GM12878 (cell line): ENCODE measurements at regions not wholly inside any gene's neighbourhood (a gene's known extent, or its start where the extent isn't known, plus 50 kb on each side); places are given as distances from the start of the nearest gene placed in this dataset.
"Not testable (repeated sequence)": the region's sequence is repeated elsewhere in the genome, so short reads cannot be mapped to it uniquely, and the experiment has no call there.

Experiments used
- ATAC-seq: fragments of 200-7000 bp; cut with Tn5 transposase; 3 replicates; pipeline ENCODE4 v1.9.1; 2020; ENCODE audit warnings: mild to moderate bottlenecking, moderate library complexity
- BruUV-seq: library from RNA; stranded (reverse); fragments of 400-500 nt; replicated peaks from 2 replicates; lab custom pipeline; 2021; lab: Mats Ljungman, UMichigan
- CTCF ChIA-PET: fragments of 300-600 bp; sonication (Branson Sonifier 250); formaldehyde crosslinking; extraction: SDS; loops from one replicate; lab custom pipeline; 2021; ENCODE audit warnings: inconsistent platforms; lab: Yijun Ruan, JAX
- POLR2A ChIA-PET: fragments of 350-600 bp; formaldehyde crosslinking; extraction: SDS; loops from one replicate; lab custom pipeline; 2021; ENCODE audit warnings: inconsistent platforms; lab: Charles Lee
- RAD21 ChIA-PET: fragments of 300-600 bp; sonication (Branson Sonifier 250); formaldehyde crosslinking; loops from one replicate; lab custom pipeline; 2023; ENCODE audit warnings: antibody characterized with exemption; ENCODE audit not compliant: unreplicated experiment; lab: Charles Lee
- SMC1A ChIA-PET: fragments of 300-600 bp; sonication (Branson Sonifier 250); formaldehyde crosslinking; loops from one replicate; lab custom pipeline; 2023; ENCODE audit not compliant: unreplicated experiment, uncharacterized antibody; lab: Charles Lee
- DNase-seq: peaks from one replicate; pipeline ENCODE4 v3.0.0-alpha.2; 2011; ENCODE audit warnings: low read depth, low spot score
- FAIRE-seq: peaks from 3 replicates; lab custom pipeline; 2011; peaks lifted over from hg19 to GRCh38; lab: Jason Lieb, UNC
- H2AFZ ChIP-seq: 2 replicates; pipeline ENCODE4 v1.6.0; 2011; ENCODE audit warnings: low read depth, low read length, control low read depth; ENCODE audit not compliant: control insufficient read depth
- H3K27ac ChIP-seq: 2 replicates; pipeline ENCODE4 v1.5.1; 2011; ENCODE audit warnings: control low read depth; ENCODE audit not compliant: control insufficient read depth, insufficient read depth
- H3K27me3 ChIP-seq, 2 experiments: replicated peaks in 1 of 2; 2 replicates each; pipeline versions ENCODE4 v1.6.0 to v1.6.1; 2011; ENCODE audit warnings: low read length in 1 of 2; ENCODE audit not compliant: control insufficient read depth in 2 of 2, insufficient read depth in 2 of 2
- H3K36me3 ChIP-seq, 2 experiments: 2 replicates each; pipeline ENCODE4 v1.5.1; 2011; ENCODE audit warnings: low read length in 1 of 2; ENCODE audit not compliant: control insufficient read depth in 2 of 2, insufficient read depth in 2 of 2
- H3K4me1 ChIP-seq: 2 replicates; pipeline ENCODE4 v1.6.1; 2011; ENCODE audit warnings: mild to moderate bottlenecking, low read length, moderate library complexity, mixed read lengths; ENCODE audit not compliant: control insufficient read depth, insufficient read depth
- H3K4me2 ChIP-seq: 2 replicates; pipeline ENCODE4 v1.6.0; 2011; ENCODE audit warnings: control low read depth; ENCODE audit not compliant: control insufficient read depth, insufficient read depth
- H3K4me3 ChIP-seq: fragments of 200-600 bp; sonication (generic); 2 replicates; pipeline ENCODE4 v1.5.1; 2016
- H3K79me2 ChIP-seq: 2 replicates; pipeline ENCODE4 v1.6.0; 2011; ENCODE audit warnings: low read length; ENCODE audit not compliant: control insufficient read depth, insufficient read depth
- H3K9ac ChIP-seq: 2 replicates; pipeline ENCODE4 v1.8.0; 2011; ENCODE audit warnings: low read length, control low read depth, mixed read lengths; ENCODE audit not compliant: control insufficient read depth, insufficient read depth
- H3K9me3 ChIP-seq: replicated peaks from 3 replicates; pipeline ENCODE4 v1.5.1; 2011; ENCODE audit warnings: mild to moderate bottlenecking, low read length; ENCODE audit not compliant: control insufficient read depth, insufficient read depth
- H4K20me1 ChIP-seq: 2 replicates; pipeline ENCODE4 v1.6.0; 2011; ENCODE audit not compliant: control insufficient read depth, insufficient read depth
- CBX5 ChIP-seq: sonication (generic); IDR thresholded peaks from 2 replicates; pipeline ENCODE4 v1.6.1; 2016; ENCODE audit warnings: low read depth, moderate library complexity, mild to moderate bottlenecking, inconsistent platforms
- CHD1 ChIP-seq: IDR thresholded peaks from 2 replicates; pipeline ENCODE4 v1.6.1; 2012; ENCODE audit warnings: low read depth, low read length, improper control_type of control experiment
- CREB1 ChIP-seq: IDR thresholded peaks from 2 replicates; pipeline ENCODE4 v1.6.1; 2012; ENCODE audit warnings: low read depth, mild to moderate bottlenecking, inconsistent platforms
- HDAC6 ChIP-seq: fragments of 200-600 bp; sonication (generic); IDR thresholded peaks from one replicate; pipeline ENCODE4 v1.8.0; 2017; ENCODE audit warnings: antibody characterized with exemption; ENCODE audit not compliant: unreplicated experiment
- JUNB ChIP-seq: IDR thresholded peaks from 2 replicates; pipeline ENCODE4 v1.6.1; 2016; ENCODE audit warnings: antibody characterized with exemption, mild to moderate bottlenecking
- MYC ChIP-seq: IDR thresholded peaks from 2 replicates; pipeline ENCODE4 v1.6.1; 2011; ENCODE audit warnings: mild to moderate bottlenecking, low read length, moderate library complexity, inconsistent platforms; ENCODE audit not compliant: insufficient read depth, insufficient replicate concordance, insufficient read length, severe bottlenecking
- NFIC ChIP-seq: IDR thresholded peaks from 2 replicates; pipeline ENCODE4 v1.6.1; 2012; ENCODE audit warnings: low read depth, mild to moderate bottlenecking, inconsistent platforms, low read length, moderate library complexity
- NR2C2 ChIP-seq: IDR thresholded peaks from 2 replicates; pipeline ENCODE4 v1.6.1; 2011; ENCODE audit warnings: borderline replicate concordance, low read depth; ENCODE audit not compliant: control insufficient read depth, insufficient read length
- SIX5 ChIP-seq: IDR thresholded peaks from 2 replicates; pipeline ENCODE4 v1.6.1; 2011; ENCODE audit warnings: mild to moderate bottlenecking, low read depth, low read length, moderate library complexity; ENCODE audit not compliant: severe bottlenecking
- SP1 ChIP-seq: IDR thresholded peaks from one replicate; pipeline ENCODE4 v1.6.1; 2011; ENCODE audit warnings: low read depth, low read length
- SUPT20H ChIP-seq: IDR thresholded peaks from 2 replicates; pipeline ENCODE4 v1.6.1; 2011; ENCODE audit warnings: low read depth, mild to moderate bottlenecking, low read length, moderate library complexity, borderline replicate concordance; ENCODE audit not compliant: control insufficient read depth
- TARDBP ChIP-seq: IDR thresholded peaks from 2 replicates; pipeline ENCODE4 v1.6.1; 2016; ENCODE audit warnings: borderline replicate concordance
- WGBS: methylation state at CpG from one replicate; pipeline ENCODE4 v1.1.6; 2016; ENCODE audit warnings: low lambda C conversion rate; ENCODE audit not compliant: insufficient replicate concordance, insufficient coverage; ENCODE audit errors: missing lambda C conversion rate; 5-methylcytosine and 5-hydroxymethylcytosine counted together
- in situ Hi-C: fragments of 300-500 bp; cut with MboI; formaldehyde crosslinking; loops from 9 replicates; pipeline ENCODE4 v1.14.3; 2018; ENCODE audit warnings: mixed read lengths
- intact Hi-C: fragments of 100-400 bp; cut with micrococcal nuclease; formaldehyde crosslinking; loops from one replicate; pipeline ENCODE4 v1.14.2; 2022; ENCODE audit not compliant: unreplicated experiment
- TF ChIP-seq, protein P1 (sequence below): fragments of 450-650 bp; IDR thresholded peaks from 2 replicates; pipeline ENCODE4 v1.6.1; 2018; ENCODE audit warnings: mild to moderate bottlenecking, low read depth, moderate library complexity; ENCODE audit not compliant: partially characterized antibody

DNA sequence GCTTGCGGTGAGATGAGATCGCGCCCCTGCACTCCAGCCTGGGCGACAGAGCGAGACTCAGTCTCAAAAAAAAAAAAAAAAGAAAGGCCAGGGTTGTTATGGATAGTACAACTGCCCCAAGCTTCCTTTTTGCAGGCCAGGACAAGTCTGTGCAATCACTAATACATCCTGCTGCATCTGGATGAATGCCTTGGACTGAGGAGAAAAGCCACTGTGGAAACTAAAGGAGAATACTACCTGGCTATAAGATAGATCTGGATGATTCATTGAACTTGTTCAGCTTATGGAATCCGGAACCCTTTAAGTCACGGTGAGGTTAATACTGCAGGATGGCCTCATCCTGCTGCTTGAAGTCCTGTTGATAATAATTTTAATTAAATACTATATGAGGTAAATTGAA is 278.2 kb downstream of the TFAP2A start:
- intact Hi-C loops = no loop called here
- ChIA-PET CTCF (no interaction called here), POLR2A (no interaction called here)
- ATAC-seq = no peak
- Histone ChIP-seq H3K9ac (no peak overlapping the region), H3K9me3 (no peaks in the 10 kb centered on the region)
- TF ChIP-seq CHD1 (no peak), CBX5 (no peak), SP1 (no peak), HDAC6 (no peak), NFIC (no peak), CREB1 (no peak), NR2C2 (no peak), TARDBP (no peak), MYC (no peak), SIX5 (no peak), JUNB (no peak), SUPT20H (no peak)
- TF ChIP-seq, protein P1, sequence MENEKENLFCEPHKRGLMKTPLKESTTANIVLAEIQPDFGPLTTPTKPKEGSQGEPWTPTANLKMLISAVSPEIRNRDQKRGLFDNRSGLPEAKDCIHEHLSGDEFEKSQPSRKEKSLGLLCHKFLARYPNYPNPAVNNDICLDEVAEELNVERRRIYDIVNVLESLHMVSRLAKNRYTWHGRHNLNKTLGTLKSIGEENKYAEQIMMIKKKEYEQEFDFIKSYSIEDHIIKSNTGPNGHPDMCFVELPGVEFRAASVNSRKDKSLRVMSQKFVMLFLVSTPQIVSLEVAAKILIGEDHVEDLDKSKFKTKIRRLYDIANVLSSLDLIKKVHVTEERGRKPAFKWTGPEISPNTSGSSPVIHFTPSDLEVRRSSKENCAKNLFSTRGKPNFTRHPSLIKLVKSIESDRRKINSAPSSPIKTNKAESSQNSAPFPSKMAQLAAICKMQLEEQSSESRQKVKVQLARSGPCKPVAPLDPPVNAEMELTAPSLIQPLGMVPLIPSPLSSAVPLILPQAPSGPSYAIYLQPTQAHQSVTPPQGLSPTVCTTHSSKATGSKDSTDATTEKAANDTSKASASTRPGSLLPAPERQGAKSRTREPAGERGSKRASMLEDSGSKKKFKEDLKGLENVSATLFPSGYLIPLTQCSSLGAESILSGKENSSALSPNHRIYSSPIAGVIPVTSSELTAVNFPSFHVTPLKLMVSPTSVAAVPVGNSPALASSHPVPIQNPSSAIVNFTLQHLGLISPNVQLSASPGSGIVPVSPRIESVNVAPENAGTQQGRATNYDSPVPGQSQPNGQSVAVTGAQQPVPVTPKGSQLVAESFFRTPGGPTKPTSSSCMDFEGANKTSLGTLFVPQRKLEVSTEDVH = no peak
- TF ChIP-seq, all 136 proteins: peak for 0
- DNase-seq = no peak
- Histone ChIP-seq H2AFZ (no peak overlapping the region), H3K4me2 (no peak overlapping the region), H3K36me3 (no peaks in the 10 kb centered on the region), H3K4me1 (no peaks in the 10 kb centered on the region), H3K79me2 (no peaks in the 10 kb centered on the region), H3K4me3 (no peak overlapping the region), H3K27me3 (no peaks in the 10 kb centered on the region), H4K20me1 (no peaks in the 10 kb centered on the region), H3K27ac (no peak overlapping the region)
- BruUV-seq = no TSS peak
- 45% methylated on average over 2 of the region's 7 CpGs for WGBS
- in situ Hi-C loops = no loop called here
- ChIA-PET SMC1A (no interaction called here), RAD21 (no interaction called here)
- no peak for FAIRE-seq

GRCh38 chr6:10134185-10134584 is 280.7 kb downstream of the TFAP2A start:
- H3K4me3 ChIP-seq, H3K36me3 ChIP-seq, H3K9ac ChIP-seq, DNase-seq, FAIRE-seq, ATAC-seq, H4K20me1 ChIP-seq, H3K9me3 ChIP-seq, H3K27ac ChIP-seq, SMC1A ChIA-PET, POLR2A ChIA-PET, CTCF ChIA-PET, H3K4me2 ChIP-seq, in situ Hi-C loops, BruUV-seq, H2AFZ ChIP-seq, H3K27me3 ChIP-seq, H3K4me1 ChIP-seq, RAD21 ChIA-PET, H3K79me2 ChIP-seq, intact Hi-C loops: not testable (repeated sequence)
- WGBS = 41% methylated on average over 14 of the region's 14 CpGs
